Transverse colon (tissue), 4 donors: ENCODE measurements at regions not wholly inside any gene's neighbourhood (a gene's known extent, or its start where the extent isn't known, plus 50 kb on each side); places are given as distances from the start of the nearest gene placed in this dataset.

ENCODE experiments used
- DNase-seq: peaks from one replicate; pipeline ENCODE4 v3.0.0-alpha.2; 2019
- H3K27ac ChIP-seq, 4 donors: fragments of 200-600 bp; sonication (generic); 2 replicates each; pipeline ENCODE4 v1.5.1; 2016 to 2018; ENCODE audit warnings: inconsistent platforms in 4 of 4
- H3K27me3 ChIP-seq: fragments of 200-600 bp; sonication (generic); 2 replicates; pipeline ENCODE4 v1.5.1; 2017; ENCODE audit warnings: inconsistent platforms
- H3K36me3 ChIP-seq, 4 donors: fragments of 200-600 bp; sonication (generic); 2 replicates each; pipeline ENCODE4 v1.5.1; 2017 to 2019; ENCODE audit warnings: inconsistent platforms in 4 of 4
- H3K4me1 ChIP-seq, 4 donors: fragments of 200-600 bp; sonication (generic); 2 replicates each; pipeline ENCODE4 v1.5.1; 2017 to 2020; ENCODE audit warnings: inconsistent platforms in 4 of 4
- H3K4me3 ChIP-seq, 4 donors: fragments of 200-600 bp; sonication (generic); 1 replicate in 1 of 4; 2 replicates in 3 of 4; pipeline versions ENCODE4 v1.5.1 to v1.6.1; 2017 to 2019; ENCODE audit warnings: inconsistent platforms in 4 of 4
- H3K9me3 ChIP-seq, 2 donors: fragments of 200-600 bp; sonication (generic); 2 replicates each; pipeline ENCODE4 v1.5.1; 2017 to 2019; ENCODE audit warnings: inconsistent platforms in 2 of 2
- CTCF ChIP-seq, 5 experiments: fragments of 200-600 bp in 3 of 5; fragments of 450-650 bp in 2 of 5; sonication (generic) in 3 of 5; IDR thresholded peaks; 1 replicate in 2 of 5; 2 replicates in 3 of 5; pipeline ENCODE4 v1.5.1; 2016 to 2017; ENCODE audit warnings: antibody characterized with exemption in 5 of 5, inconsistent platforms in 3 of 5, mild to moderate bottlenecking in 2 of 5, moderate library complexity in 1 of 5
- EP300 ChIP-seq: sonication (generic); formaldehyde crosslinking; IDR thresholded peaks from one replicate; pipeline ENCODE4 v1.6.1; 2017; ENCODE audit warnings: antibody characterized with exemption, low read depth
- POLR2A ChIP-seq: fragments of 450-650 bp; IDR thresholded peaks from one replicate; pipeline ENCODE4 v1.6.1; 2016; ENCODE audit warnings: antibody characterized with exemption, mild to moderate bottlenecking, moderate library complexity
- POLR2AphosphoS5 ChIP-seq, 3 donors: sonication (generic); formaldehyde crosslinking; IDR thresholded peaks; one replicate each; pipeline ENCODE4 v1.6.1; 2016; ENCODE audit warnings: antibody characterized with exemption in 3 of 3
- WGBS, 2 donors: methylation state at CpG; one replicate each; pipeline ENCODE4 v1.1.5; 2018; ENCODE audit warnings: low coverage in 1 of 2; 5-methylcytosine and 5-hydroxymethylcytosine counted together
- in situ Hi-C, 4 donors: fragments of 200-750 bp; cut with MboI; loops; one replicate each; pipeline versions ENCODE4 v1.15.0 to v1.15.1; 2017; ENCODE audit warnings: low sequenced_read_pairs in 3 of 4, low pct_ligation_motif_present in 1 of 4, low pct_unique_long_range_greater_than_20kb in 1 of 4
- intact Hi-C: fragments of 100-400 bp; cut with DNase I; formaldehyde crosslinking; loops from one replicate; pipeline ENCODE4 v1.15.1; 2023; ENCODE audit warnings: low total_unique reads

- no peak overlapping the region for H3K4me3 ChIP-seq
- TF ChIP-seq CTCF (IDR thresholded peaks at IDR 0.05) (no peak), POLR2A (no peak), EP300 (no peak), POLR2AphosphoS5 (IDR thresholded peaks at IDR 0.05) (no peak)
- H3K36me3 ChIP-seq: no peaks in the 10 kb centered on the region
- no peak for DNase-seq
- H3K4me1 ChIP-seq: peaks cover 0 to 8% (median 2%) of the 10 kb centered on the region in 4 donors
- no peaks in the 10 kb centered on the region for H3K9me3 ChIP-seq
- no peak overlapping the region for H3K27ac ChIP-seq
- no peaks in the 10 kb centered on the region for H3K27me3 ChIP-seq
- in situ Hi-C loops (no loop called here), intact Hi-C loops (no loop called here)
- WGBS, 2 donors: 70 to 92% methylated on average over 2 of the region's 2 CpGs
Observed at GRCh38 chr13:95391785-95392184, 90.5 kb upstream of the ABCC4 start.

- TF ChIP-seq POLR2A (no peak), EP300 (no peak), CTCF (IDR thresholded peaks at IDR 0.05) (no peak), POLR2AphosphoS5 (IDR thresholded peaks at IDR 0.05) (no peak)
- WGBS, 2 donors: 73 to 83% methylated on average over 3 of the region's 3 CpGs
Observed at GRCh38 chr13:95392597-95392996, 91.3 kb upstream of the ABCC4 start.

GRCh38 chr13:95403349-95404140 is 102.3 kb upstream of the ABCC4 start:
- WGBS, 2 donors: 46% methylated on average over 5 to 17 of the region's 17 CpGs
- Histone ChIP-seq H3K27ac (no peak overlapping the region), H3K36me3 (no peaks in the 10 kb centered on the region), H3K9me3 (no peaks in the 10 kb centered on the region), H3K4me1 (peaks cover 0 to 7% (median 6%) of the 10 kb centered on the region in 4 donors), H3K27me3 (peaks cover 4% of the 10 kb centered on the region), H3K4me3 (peak overlapping the region in 3 of 4 donors; percentile 9 to 40 (median 22))
- intact Hi-C loops (loop anchor here (5.0 kb wide), 1 partner anchor 211 kb away; no protein-coding TSS in a partner anchor), in situ Hi-C loops (loop anchor here in 3 of 4 donors (5.0 to 25.0 kb wide), 3 partner anchors 209 to 716 kb away; no protein-coding TSS in a partner anchor)
- DNase-seq: no peak
- TF ChIP-seq POLR2A: no peak
- no peak for TF ChIP-seq EP300
- TF ChIP-seq POLR2AphosphoS5 (IDR thresholded peaks at IDR 0.05): no peak
- TF ChIP-seq CTCF (IDR thresholded peaks at IDR 0.05): no peak

More at GRCh38 chr13:95392597-95392996, 91.3 kb upstream of the ABCC4 start:
- DNase-seq: no peak
- Histone ChIP-seq H3K27me3 (no peaks in the 10 kb centered on the region), H3K27ac (no peak overlapping the region), H3K4me3 (no peak overlapping the region), H3K9me3 (no peaks in the 10 kb centered on the region), H3K4me1 (peaks cover 0 to 8% (median 2%) of the 10 kb centered on the region in 4 donors), H3K36me3 (no peaks in the 10 kb centered on the region)
- in situ Hi-C loops (no loop called here), intact Hi-C loops (no loop called here)

GRCh38 chr13:95404141-95404882 is 103.1 kb upstream of the ABCC4 start:
- 11 to 31% methylated on average over 6 to 24 of the region's 24 CpGs for WGBS, 2 donors
- no peak overlapping the region for H3K27ac ChIP-seq
- peaks cover 0 to 7% (median 6%) of the 10 kb centered on the region in 4 donors for H3K4me1 ChIP-seq
- in situ Hi-C loops (loop anchor here in 3 of 4 donors (5.0 to 25.0 kb wide), 3 partner anchors 210 to 717 kb away; no protein-coding TSS in a partner anchor), intact Hi-C loops (loop anchor here (5.0 kb wide), 1 partner anchor 212 kb away; no protein-coding TSS in a partner anchor)
- peaks cover 4% of the 10 kb centered on the region for H3K27me3 ChIP-seq
- peak; percentile 81 for DNase-seq
- no peaks in the 10 kb centered on the region for H3K36me3 ChIP-seq
- no peaks in the 10 kb centered on the region for H3K9me3 ChIP-seq
- TF ChIP-seq POLR2AphosphoS5 (IDR thresholded peaks at IDR 0.05) (peak in 1 of 3 donors; percentile 10), CTCF (IDR thresholded peaks at IDR 0.05) (peak; percentile 92 to 93 (median 93)), EP300 (no peak)
- peak overlapping the region in 3 of 4 donors; percentile 9 to 40 (median 22) for H3K4me3 ChIP-seq
